Liver (tissue), 8 donors: ENCODE measurements at regions not wholly inside any gene's neighbourhood (a gene's known extent, or its start where the extent isn't known, plus 50 kb on each side); places are given as distances from the start of the nearest gene placed in this dataset.

ENCODE experiments used
- DNase-seq: peaks from one replicate; pipeline ENCODE4 v3.0.0-alpha.2; 2017; ENCODE audit warnings: low spot score
- H3K27ac ChIP-seq, 2 donors: one replicate each; pipeline ENCODE4 v1.7.0; 2013; ENCODE audit warnings: inconsistent platforms in 2 of 2, low read length in 2 of 2, control low read depth in 1 of 2, low read depth in 1 of 2, mild to moderate bottlenecking in 1 of 2
- H3K27me3 ChIP-seq, 4 donors: one replicate each; pipeline versions ENCODE4 v1.6.1 to v1.7.0; 2013; ENCODE audit warnings: low read length in 3 of 4, inconsistent platforms in 1 of 4, mild to moderate bottlenecking in 1 of 4, moderate library complexity in 1 of 4; ENCODE audit not compliant: control insufficient read depth in 4 of 4, insufficient read depth in 4 of 4
- H3K36me3 ChIP-seq, 4 donors: one replicate each; pipeline versions ENCODE4 v1.6.1 to v1.7.0; 2013; ENCODE audit warnings: low read length in 3 of 4, mild to moderate bottlenecking in 3 of 4, low read depth in 1 of 4, moderate library complexity in 1 of 4; ENCODE audit not compliant: control insufficient read depth in 4 of 4, insufficient read depth in 3 of 4
- H3K4me1 ChIP-seq, 4 donors: one replicate each; pipeline versions ENCODE4 v1.6.1 to v1.7.0; 2013; ENCODE audit warnings: low read length in 3 of 4, mild to moderate bottlenecking in 3 of 4, moderate library complexity in 1 of 4; ENCODE audit not compliant: control insufficient read depth in 4 of 4, insufficient read depth in 4 of 4
- H3K4me3 ChIP-seq, 3 donors: one replicate each; pipeline versions ENCODE4 v1.6.1 to v1.7.0; 2013; ENCODE audit warnings: low read length in 3 of 3, control low read depth in 1 of 3, low read depth in 1 of 3, mild to moderate bottlenecking in 1 of 3
- H3K9ac ChIP-seq, 2 donors: one replicate each; pipeline ENCODE4 v1.7.0; 2013; ENCODE audit warnings: low read length in 2 of 2, mild to moderate bottlenecking in 2 of 2, moderate library complexity in 2 of 2, control low read depth in 1 of 2, low read depth in 1 of 2
- H3K9me3 ChIP-seq, 4 donors: one replicate each; pipeline versions ENCODE4 v1.6.1 to v1.7.0; 2013; ENCODE audit warnings: low read length in 3 of 4; ENCODE audit not compliant: control insufficient read depth in 4 of 4
- ATF3 ChIP-seq: IDR thresholded peaks from 2 replicates; pipeline ENCODE4 v1.6.1; 2016; ENCODE audit warnings: antibody characterized with exemption
- CTCF ChIP-seq: fragments of 150-350 bp; IDR thresholded peaks from 2 replicates; pipeline ENCODE4 v1.5.1; 2017; ENCODE audit warnings: improper control_type of control experiment, low read depth, low read length; ENCODE audit not compliant: missing input control
- EGR1 ChIP-seq, 2 donors: IDR thresholded peaks; 2 replicates each; pipeline ENCODE4 v1.6.1; 2016 to 2018; ENCODE audit warnings: antibody characterized with exemption in 2 of 2, low read depth in 2 of 2
- FOXA1 ChIP-seq: IDR thresholded peaks from 2 replicates; pipeline ENCODE4 v1.6.1; 2016; ENCODE audit warnings: antibody characterized with exemption
- FOXA2 ChIP-seq: IDR thresholded peaks from 2 replicates; pipeline ENCODE4 v1.6.1; 2016; ENCODE audit warnings: antibody characterized with exemption
- GABPA ChIP-seq, 2 donors: IDR thresholded peaks in 1 of 2; conservative IDR thresholded peaks in 1 of 2; 2 replicates each; pipeline ENCODE4 v1.6.1; 2016; ENCODE audit warnings: antibody characterized with exemption in 2 of 2, mild to moderate bottlenecking in 1 of 2, moderate library complexity in 1 of 2
- HNF4A ChIP-seq, 2 donors: conservative IDR thresholded peaks; 2 replicates each; pipeline ENCODE4 v1.6.1; 2016; ENCODE audit warnings: antibody characterized with exemption in 2 of 2, mild to moderate bottlenecking in 2 of 2
- HNF4G ChIP-seq: IDR thresholded peaks from 2 replicates; pipeline ENCODE4 v1.6.1; 2016; ENCODE audit warnings: antibody characterized with exemption
- JUND ChIP-seq, 2 donors: IDR thresholded peaks; 2 replicates each; pipeline ENCODE4 v1.6.1; 2016; ENCODE audit warnings: antibody characterized with exemption in 2 of 2
- MAX ChIP-seq: IDR thresholded peaks from 2 replicates; pipeline ENCODE4 v1.6.1; 2016; ENCODE audit warnings: antibody characterized with exemption
- NR2F2 ChIP-seq: IDR thresholded peaks from 2 replicates; pipeline ENCODE4 v1.6.1; 2016; ENCODE audit warnings: antibody characterized with exemption
- RAD21 ChIP-seq, 2 donors: IDR thresholded peaks; 2 replicates each; pipeline ENCODE4 v1.6.1; 2016; ENCODE audit warnings: antibody characterized with exemption in 2 of 2, mild to moderate bottlenecking in 2 of 2
- REST ChIP-seq: IDR thresholded peaks from 2 replicates; pipeline ENCODE4 v1.6.1; 2016; ENCODE audit warnings: antibody characterized with exemption, mild to moderate bottlenecking
- RXRA ChIP-seq, 2 donors: IDR thresholded peaks; 2 replicates each; pipeline ENCODE4 v1.6.1; 2017 to 2018; ENCODE audit warnings: antibody characterized with exemption in 2 of 2, mild to moderate bottlenecking in 1 of 2
- SP1 ChIP-seq: IDR thresholded peaks from 2 replicates; pipeline ENCODE4 v1.6.1; 2018; ENCODE audit warnings: antibody characterized with exemption, mild to moderate bottlenecking
- TAF1 ChIP-seq: conservative IDR thresholded peaks from 2 replicates; pipeline ENCODE4 v1.6.1; 2016; ENCODE audit warnings: antibody characterized with exemption, mild to moderate bottlenecking
- YY1 ChIP-seq: IDR thresholded peaks from 2 replicates; pipeline ENCODE4 v1.6.1; 2016; ENCODE audit warnings: antibody characterized with exemption, mild to moderate bottlenecking
- WGBS: extraction: QIAGEN DNeasy Blood & Tissue Kit; methylation state at CpG from one replicate; pipeline ENCODE4 v1.1.7; 2013; 5-methylcytosine and 5-hydroxymethylcytosine counted together
- TF ChIP-seq, protein P1 (sequence below): IDR thresholded peaks from 2 replicates; pipeline ENCODE4 v1.6.1; 2016; ENCODE audit warnings: antibody characterized with exemption
- donor health status: healthy.
- donor health status: healthy.
- donor health status: healthy.
- donor health status: healthy.
- donor health status: healthy.

GRCh38 chr4:33954759-33955158 lies 2289.6 kb downstream of the ARAP2 start:
- Histone ChIP-seq H3K9ac (no peak overlapping the region), H3K4me1 (no peaks in the 10 kb centered on the region), H3K27ac (no peak overlapping the region), H3K4me3 (no peak overlapping the region), H3K27me3 (no peaks in the 10 kb centered on the region), H3K36me3 (no peaks in the 10 kb centered on the region), H3K9me3 (no peaks in the 10 kb centered on the region)
- no peak for TF ChIP-seq JUND (IDR thresholded peaks at IDR 0.05)
- TF ChIP-seq YY1: no peak
- TF ChIP-seq ATF3: no peak
- TF ChIP-seq EGR1 (IDR thresholded peaks at IDR 0.05; ENCODE audit: low read depth in 2 of 2): no peak
- TF ChIP-seq SP1: no peak
- 93% methylated on average over 10 of the region's 10 CpGs for WGBS
- DNase-seq: no peak

DNA sequence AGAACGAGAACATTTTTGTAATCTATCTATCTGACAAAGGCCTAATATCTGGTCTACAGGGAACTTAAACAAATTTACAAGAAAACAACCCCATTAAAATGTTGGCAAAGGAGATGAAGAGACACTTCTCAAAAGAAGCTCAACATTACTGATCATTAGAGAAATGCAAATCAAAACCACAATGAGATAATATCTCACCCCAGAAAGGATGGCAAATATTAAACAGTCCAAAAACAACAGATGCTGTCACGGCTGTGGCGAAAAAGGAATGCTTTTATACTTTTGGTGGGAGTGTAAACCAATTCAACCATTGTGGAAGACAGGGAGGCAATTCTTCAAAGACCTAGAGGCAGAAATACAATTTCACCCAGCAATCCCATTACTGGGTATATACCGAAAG lies 2284.8 kb downstream of the ARAP2 start:
- no peaks in the 10 kb centered on the region for H3K9me3 ChIP-seq
- H3K9ac ChIP-seq: no peak overlapping the region
- TF ChIP-seq ATF3 (no peak), REST (no peak), FOXA1 (no peak), SP1 (no peak), MAX (no peak), EGR1 (IDR thresholded peaks at IDR 0.05; ENCODE audit: low read depth in 2 of 2) (no peak), NR2F2 (no peak), JUND (IDR thresholded peaks at IDR 0.05) (no peak), HNF4G (no peak), TAF1 (no peak), RAD21 (IDR thresholded peaks at IDR 0.05) (no peak), CTCF (no peak), RXRA (IDR thresholded peaks at IDR 0.05) (no peak), HNF4A (conservative IDR thresholded peaks at IDR 0.05) (no peak), YY1 (no peak), GABPA (IDR thresholded peaks at IDR 0.05 in 1 of 2, conservative IDR thresholded peaks at IDR 0.05 in 1 of 2) (no peak), FOXA2 (no peak)
- TF ChIP-seq, protein P1, sequence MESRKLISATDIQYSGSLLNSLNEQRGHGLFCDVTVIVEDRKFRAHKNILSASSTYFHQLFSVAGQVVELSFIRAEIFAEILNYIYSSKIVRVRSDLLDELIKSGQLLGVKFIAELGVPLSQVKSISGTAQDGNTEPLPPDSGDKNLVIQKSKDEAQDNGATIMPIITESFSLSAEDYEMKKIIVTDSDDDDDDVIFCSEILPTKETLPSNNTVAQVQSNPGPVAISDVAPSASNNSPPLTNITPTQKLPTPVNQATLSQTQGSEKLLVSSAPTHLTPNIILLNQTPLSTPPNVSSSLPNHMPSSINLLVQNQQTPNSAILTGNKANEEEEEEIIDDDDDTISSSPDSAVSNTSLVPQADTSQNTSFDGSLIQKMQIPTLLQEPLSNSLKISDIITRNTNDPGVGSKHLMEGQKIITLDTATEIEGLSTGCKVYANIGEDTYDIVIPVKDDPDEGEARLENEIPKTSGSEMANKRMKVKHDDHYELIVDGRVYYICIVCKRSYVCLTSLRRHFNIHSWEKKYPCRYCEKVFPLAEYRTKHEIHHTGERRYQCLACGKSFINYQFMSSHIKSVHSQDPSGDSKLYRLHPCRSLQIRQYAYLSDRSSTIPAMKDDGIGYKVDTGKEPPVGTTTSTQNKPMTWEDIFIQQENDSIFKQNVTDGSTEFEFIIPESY: no peak
- no peak overlapping the region for H3K27ac ChIP-seq
- no peaks in the 10 kb centered on the region for H3K36me3 ChIP-seq
- H3K4me3 ChIP-seq: no peak overlapping the region
- WGBS: 67% methylated on average over 4 of the region's 4 CpGs
- H3K27me3 ChIP-seq: no peaks in the 10 kb centered on the region
- DNase-seq: no peak
- no peaks in the 10 kb centered on the region for H3K4me1 ChIP-seq
